NCI-H146 (cell line): ENCODE measurements at regions not wholly inside any gene's neighbourhood (a gene's known extent, or its start where the extent isn't known, plus 50 kb on each side); places are given as distances from the start of the nearest gene placed in this dataset.

Experiments
- DNase-seq: peaks from one replicate; lab custom pipeline; 2025; lab: John Stamatoyannopoulos, UW

GRCh38 chr4:31365006-31365690 lies 645.0 kb downstream of the PCDH7 start:
- no peak for DNase-seq

- DNase-seq = no peak
These were observed 645.9 kb downstream of the PCDH7 start for GRCh38 chr4:31366041-31366440.

GRCh38 chr4:31370866-31371465 lies 650.8 kb downstream of the PCDH7 start:
- DNase-seq = peak; percentile 69

GRCh38 chr4:31374256-31374960 lies 654.2 kb downstream of the PCDH7 start:
- DNase-seq = no peak

- no peak for DNase-seq
These were observed 655.8 kb downstream of the PCDH7 start for GRCh38 chr4:31375936-31376335.

GRCh38 chr4:31379364-31379763 lies 659.2 kb downstream of the PCDH7 start:
- no peak for DNase-seq

- DNase-seq = no peak
These were observed 663.6 kb downstream of the PCDH7 start for GRCh38 chr4:31383767-31384166.

- DNase-seq = peak; percentile 51
These were observed 670.7 kb downstream of the PCDH7 start for GRCh38 chr4:31390849-31391248.

- DNase-seq = no peak
These were observed 671.8 kb downstream of the PCDH7 start for GRCh38 chr4:31391976-31392375.

GRCh38 chr4:31392923-31393322 lies 672.8 kb downstream of the PCDH7 start:
- no peak for DNase-seq

- peak; percentile 93 for DNase-seq
These were observed 688.0 kb downstream of the PCDH7 start for GRCh38 chr4:31408121-31408520.

- no peak for DNase-seq
These were observed 691.4 kb downstream of the PCDH7 start for GRCh38 chr4:31411565-31411964.

- no peak for DNase-seq
These were observed 695.5 kb downstream of the PCDH7 start for GRCh38 chr4:31415629-31416028.

GRCh38 chr4:31416498-31416897 lies 696.3 kb downstream of the PCDH7 start:
- DNase-seq = no peak

GRCh38 chr4:31417040-31417439 lies 696.9 kb downstream of the PCDH7 start:
- no peak for DNase-seq

- DNase-seq = no peak
These were observed 701.8 kb downstream of the PCDH7 start for GRCh38 chr4:31422006-31422405.

- no peak for DNase-seq
These were observed 707.5 kb downstream of the PCDH7 start for GRCh38 chr4:31427691-31428090.

GRCh38 chr4:31442236-31442635 lies 722.1 kb downstream of the PCDH7 start:
- DNase-seq = no peak

GRCh38 chr4:31445526-31445925 lies 725.4 kb downstream of the PCDH7 start:
- DNase-seq = no peak

- no peak for DNase-seq
These were observed 735.4 kb downstream of the PCDH7 start for GRCh38 chr4:31455612-31456011.

- DNase-seq = no peak
These were observed 738.6 kb downstream of the PCDH7 start for GRCh38 chr4:31458813-31459212.

GRCh38 chr4:31461421-31461820 lies 741.3 kb downstream of the PCDH7 start:
- DNase-seq = no peak

GRCh38 chr4:31467781-31468180 lies 747.6 kb downstream of the PCDH7 start:
- DNase-seq = no peak
